ENCODE measurements at regions not wholly inside any gene's neighbourhood (a gene's known extent, or its start where the extent isn't known, plus 50 kb on each side); places are given as distances from the start of the nearest gene placed in this dataset.

DNA sequence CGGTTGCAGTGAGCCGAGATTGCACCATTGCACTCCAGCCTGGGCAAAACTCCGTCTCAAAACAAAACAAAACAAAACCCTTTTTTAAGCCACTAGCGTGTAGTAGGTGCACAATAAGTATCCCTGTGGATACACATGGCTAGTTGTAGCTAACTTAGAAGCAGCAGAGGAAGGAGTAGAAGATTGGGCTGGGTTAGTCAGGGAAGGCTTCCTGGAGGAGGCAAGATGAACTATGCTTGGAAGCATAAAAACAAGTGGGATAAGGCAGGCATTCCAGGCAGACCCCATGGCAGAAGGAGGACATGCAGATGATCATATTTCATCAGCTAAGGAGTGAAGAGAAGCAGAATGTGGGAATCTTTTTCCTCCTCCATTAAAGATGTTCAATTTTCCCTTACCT, 83.4 kb downstream of the IRX5 start:
- Histone ChIP-seq H4K20me1 (ENCODE audit: insufficient read depth) (no peaks in the 10 kb centered on the region), H3K9ac (no peak overlapping the region), H3K4me3 (IDR thresholded peaks at IDR 0.05; ENCODE audit: insufficient read depth, low read depth, low read length) (no peak overlapping the region), H3K79me2 (ENCODE audit: insufficient read depth, low read depth) (no peaks in the 10 kb centered on the region), H3K27me3 (ENCODE audit: insufficient read depth, low read depth) (no peaks in the 10 kb centered on the region), H3K4me1 (ENCODE audit: low read depth, poor library complexity, severe bottlenecking) (no peaks in the 10 kb centered on the region), H3K4me2 (no peak overlapping the region), H3K36me3 (ENCODE audit: insufficient read depth) (no peaks in the 10 kb centered on the region), H2AFZ (ENCODE audit: low read depth) (no peak overlapping the region), H3K27ac (no peak overlapping the region)
- TF ChIP-seq CTCF (conservative IDR thresholded peaks at IDR 0.05; ENCODE audit: low read depth, low read length) = no peak

DNA sequence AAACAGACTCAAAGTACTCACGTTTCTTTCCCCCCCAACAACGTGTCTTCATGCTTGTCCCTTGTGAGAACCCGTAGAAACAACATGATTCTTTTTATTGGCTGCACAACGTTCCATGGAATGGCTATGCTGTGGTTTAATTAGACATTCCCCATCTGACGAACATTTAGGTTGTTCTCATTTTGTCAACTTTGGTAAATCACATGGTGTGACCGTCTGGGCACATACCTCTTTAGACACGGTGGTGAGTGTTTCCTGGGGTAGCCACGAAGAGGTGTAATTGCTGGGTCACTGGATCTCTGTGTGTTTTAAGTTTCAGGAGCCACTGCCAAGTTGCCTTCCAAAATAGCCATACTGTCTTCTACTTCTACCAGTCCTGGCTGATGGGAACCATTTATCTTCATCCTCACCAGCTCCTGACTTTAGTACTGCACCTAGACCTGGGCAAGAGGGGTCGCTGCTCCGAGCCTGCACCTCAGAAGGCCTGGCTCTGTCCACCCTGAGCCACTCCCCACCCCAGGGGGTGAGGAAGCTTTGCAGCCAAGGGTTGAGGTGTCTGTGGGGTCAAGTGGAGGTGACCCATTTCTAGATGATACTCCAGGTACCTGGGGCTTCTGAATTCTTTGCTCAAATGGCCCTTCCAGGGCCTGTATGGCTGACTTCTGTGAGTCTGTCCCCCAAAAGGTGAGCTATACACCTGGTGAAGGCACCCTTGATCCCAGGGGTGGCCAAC, 84.7 kb downstream of the IRX5 start:
- no peaks in the 10 kb centered on the region for H3K27me3 ChIP-seq (ENCODE audit: insufficient read depth, low read depth)
- no peak overlapping the region for H3K4me2 ChIP-seq
- H3K4me1 ChIP-seq (ENCODE audit: low read depth, poor library complexity, severe bottlenecking) = no peaks in the 10 kb centered on the region
- TF ChIP-seq CTCF (conservative IDR thresholded peaks at IDR 0.05; ENCODE audit: low read depth, low read length) = no peak
- no peak overlapping the region for H3K4me3 ChIP-seq (IDR thresholded peaks at IDR 0.05; ENCODE audit: insufficient read depth, low read depth, low read length)
- H3K79me2 ChIP-seq (ENCODE audit: insufficient read depth, low read depth) = no peaks in the 10 kb centered on the region
- no peak overlapping the region for H3K9ac ChIP-seq
- no peaks in the 10 kb centered on the region for H4K20me1 ChIP-seq (ENCODE audit: insufficient read depth)
- no peak overlapping the region for H3K27ac ChIP-seq
- H3K36me3 ChIP-seq (ENCODE audit: insufficient read depth) = no peaks in the 10 kb centered on the region
- H2AFZ ChIP-seq (ENCODE audit: low read depth) = no peak overlapping the region

GRCh38 chr16:55016515-55016914, 85.8 kb downstream of the IRX5 start:
- no peaks in the 10 kb centered on the region for H3K27me3 ChIP-seq (ENCODE audit: insufficient read depth, low read depth)
- TF ChIP-seq CTCF (conservative IDR thresholded peaks at IDR 0.05; ENCODE audit: low read depth, low read length) = no peak
- H3K9ac ChIP-seq = no peak overlapping the region
- H4K20me1 ChIP-seq (ENCODE audit: insufficient read depth) = no peaks in the 10 kb centered on the region
- no peaks in the 10 kb centered on the region for H3K36me3 ChIP-seq (ENCODE audit: insufficient read depth)
- no peaks in the 10 kb centered on the region for H3K4me1 ChIP-seq (ENCODE audit: low read depth, poor library complexity, severe bottlenecking)
- H3K27ac ChIP-seq = no peak overlapping the region
- no peak overlapping the region for H2AFZ ChIP-seq (ENCODE audit: low read depth)
- H3K4me2 ChIP-seq = no peak overlapping the region
- H3K79me2 ChIP-seq (ENCODE audit: insufficient read depth, low read depth) = no peaks in the 10 kb centered on the region
- H3K4me3 ChIP-seq (IDR thresholded peaks at IDR 0.05; ENCODE audit: insufficient read depth, low read depth, low read length) = no peak overlapping the region

GRCh38 chr16:55017321-55017720, 86.7 kb downstream of the IRX5 start:
- Histone ChIP-seq H3K27me3 (ENCODE audit: insufficient read depth, low read depth) (no peaks in the 10 kb centered on the region), H3K27ac (no peak overlapping the region), H3K4me3 (IDR thresholded peaks at IDR 0.05; ENCODE audit: insufficient read depth, low read depth, low read length) (no peak overlapping the region), H3K4me1 (ENCODE audit: low read depth, poor library complexity, severe bottlenecking) (no peaks in the 10 kb centered on the region), H3K9ac (no peak overlapping the region), H3K79me2 (ENCODE audit: insufficient read depth, low read depth) (no peaks in the 10 kb centered on the region), H3K36me3 (ENCODE audit: insufficient read depth) (no peaks in the 10 kb centered on the region), H2AFZ (ENCODE audit: low read depth) (no peak overlapping the region), H3K4me2 (no peak overlapping the region), H4K20me1 (ENCODE audit: insufficient read depth) (no peaks in the 10 kb centered on the region)
- no peak for TF ChIP-seq CTCF (conservative IDR thresholded peaks at IDR 0.05; ENCODE audit: low read depth, low read length)
